ENCODE measurements at regions not wholly inside any gene's neighbourhood (a gene's known extent, or its start where the extent isn't known, plus 50 kb on each side); places are given as distances from the start of the nearest gene placed in this dataset.

- H3K9me3 ChIP-seq = peaks cover 0 to under 1% of the 10 kb centered on the region in 2 donors
- H3K4me3 ChIP-seq = no peak overlapping the region
- no peak for DNase-seq
- no peaks in the 10 kb centered on the region for H3K36me3 ChIP-seq
- no peak overlapping the region for H3K27ac ChIP-seq
- H3K4me1 ChIP-seq = no peaks in the 10 kb centered on the region
- no peak for TF ChIP-seq POLR2A (IDR thresholded peaks at IDR 0.05)
- TF ChIP-seq CTCF (IDR thresholded peaks at IDR 0.05) = no peak
- H3K27me3 ChIP-seq = no peaks in the 10 kb centered on the region
- intact Hi-C loops (cut with DNase I; ENCODE audit: low total_unique reads) = no loop called here
These were observed 103.8 kb upstream of the PARD3 start for GRCh38 chr10:34918776-34919315.

- Histone ChIP-seq H3K27me3 (no peaks in the 10 kb centered on the region), H3K4me1 (no peaks in the 10 kb centered on the region), H3K9me3 (no peaks in the 10 kb centered on the region), H3K27ac (no peak overlapping the region), H3K4me3 (no peak overlapping the region), H3K36me3 (no peaks in the 10 kb centered on the region)
- TF ChIP-seq POLR2A (IDR thresholded peaks at IDR 0.05) (no peak), CTCF (IDR thresholded peaks at IDR 0.05) (no peak)
- intact Hi-C loops (cut with DNase I; ENCODE audit: low total_unique reads) = no loop called here
- DNase-seq = no peak
These were observed 103.1 kb upstream of the PARD3 start for GRCh38 chr10:34918060-34918775.

DNA sequence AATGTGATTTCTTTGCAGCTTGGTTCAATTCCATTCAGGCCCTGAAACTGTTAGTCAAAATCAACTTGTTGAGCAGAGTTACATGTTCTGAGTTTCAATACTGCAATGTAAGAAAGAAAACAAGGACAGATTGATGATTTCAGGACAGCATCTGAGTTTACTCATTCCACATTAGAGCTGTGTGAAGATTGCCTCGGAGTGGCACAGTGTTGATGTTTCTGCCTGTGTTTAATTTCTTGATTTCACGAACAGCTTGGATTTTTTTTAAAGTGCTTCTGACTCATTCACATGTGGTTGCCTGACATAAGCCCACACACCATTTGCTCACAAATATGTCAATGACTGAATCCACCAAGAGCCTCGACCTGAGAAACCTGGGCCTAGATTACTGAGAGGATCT, 101.2 kb upstream of the PARD3 start:
- TF ChIP-seq POLR2A (IDR thresholded peaks at IDR 0.05) = no peak
- TF ChIP-seq CTCF (IDR thresholded peaks at IDR 0.05) = no peak
- Histone ChIP-seq H3K36me3 (no peaks in the 10 kb centered on the region), H3K27ac (peak overlapping the region; percentile 35 to 61), H3K4me3 (no peak overlapping the region), H3K4me1 (no peaks in the 10 kb centered on the region), H3K9me3 (no peaks in the 10 kb centered on the region), H3K27me3 (no peaks in the 10 kb centered on the region)
- DNase-seq = peak in 1 of 2 donors; percentile 20
- intact Hi-C loops (cut with DNase I; ENCODE audit: low total_unique reads) = no loop called here

- peaks cover 3 to 5% of the 10 kb centered on the region in 2 donors for H3K4me1 ChIP-seq
- no peak for DNase-seq
- no peaks in the 10 kb centered on the region for H3K27me3 ChIP-seq
- intact Hi-C loops (cut with DNase I; ENCODE audit: low total_unique reads) = no loop called here
- TF ChIP-seq POLR2A (IDR thresholded peaks at IDR 0.05) (no peak), CTCF (IDR thresholded peaks at IDR 0.05) (no peak)
- no peak overlapping the region for H3K27ac ChIP-seq
- H3K36me3 ChIP-seq = no peaks in the 10 kb centered on the region
- no peaks in the 10 kb centered on the region for H3K9me3 ChIP-seq
- no peak overlapping the region for H3K4me3 ChIP-seq
These were observed 97.7 kb upstream of the PARD3 start for GRCh38 chr10:34912771-34913170.

- H3K27ac ChIP-seq = no peak overlapping the region
- H3K36me3 ChIP-seq = no peaks in the 10 kb centered on the region
- no peaks in the 10 kb centered on the region for H3K27me3 ChIP-seq
- no peak overlapping the region for H3K4me3 ChIP-seq
- TF ChIP-seq CTCF (IDR thresholded peaks at IDR 0.05) (no peak), POLR2A (IDR thresholded peaks at IDR 0.05) (no peak)
- H3K4me1 ChIP-seq = peaks cover 3 to 5% of the 10 kb centered on the region in 2 donors
- H3K9me3 ChIP-seq = no peaks in the 10 kb centered on the region
- DNase-seq = no peak
- intact Hi-C loops (cut with DNase I; ENCODE audit: low total_unique reads) = no loop called here
These were observed 96.6 kb upstream of the PARD3 start for GRCh38 chr10:34911661-34912205.

Data from uterus (tissue), 3 donors.